GM19467 (cell line): ENCODE measurements at regions not wholly inside any gene's neighbourhood (a gene's known extent, or its start where the extent isn't known, plus 50 kb on each side); places are given as distances from the start of the nearest gene placed in this dataset.

Source experiments
- ATAC-seq: cut with Tn5 transposase; IDR thresholded peaks from one replicate; pipeline ENCODE4 v1.9.1; 2021; ENCODE audit warnings: mild to moderate bottlenecking, moderate library complexity; ENCODE audit not compliant: unreplicated experiment

DNA sequence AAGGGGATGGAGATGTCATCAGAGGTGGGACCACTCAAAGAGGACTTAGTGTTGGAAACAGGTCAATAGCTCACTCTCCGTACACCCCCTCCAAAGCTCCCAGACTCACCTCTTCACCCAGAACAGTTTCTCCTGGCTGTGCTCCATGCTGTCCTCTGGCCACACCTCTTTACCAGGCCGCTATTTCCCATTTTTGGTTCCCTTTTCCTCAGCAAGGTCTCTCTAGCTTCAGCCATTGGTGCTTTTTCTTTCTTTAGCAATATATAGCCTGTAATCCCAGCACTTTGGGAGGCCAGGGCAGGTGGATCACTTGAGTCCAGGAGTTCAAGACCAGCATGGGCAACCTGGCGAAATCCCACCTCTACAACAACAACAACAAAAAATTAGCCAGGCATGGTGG is 123.6 kb upstream of the SMAD3 start:
- ATAC-seq = no peak

GRCh38 chr15:66942649-66943390 is 122.6 kb upstream of the SMAD3 start:
- no peak for ATAC-seq

DNA sequence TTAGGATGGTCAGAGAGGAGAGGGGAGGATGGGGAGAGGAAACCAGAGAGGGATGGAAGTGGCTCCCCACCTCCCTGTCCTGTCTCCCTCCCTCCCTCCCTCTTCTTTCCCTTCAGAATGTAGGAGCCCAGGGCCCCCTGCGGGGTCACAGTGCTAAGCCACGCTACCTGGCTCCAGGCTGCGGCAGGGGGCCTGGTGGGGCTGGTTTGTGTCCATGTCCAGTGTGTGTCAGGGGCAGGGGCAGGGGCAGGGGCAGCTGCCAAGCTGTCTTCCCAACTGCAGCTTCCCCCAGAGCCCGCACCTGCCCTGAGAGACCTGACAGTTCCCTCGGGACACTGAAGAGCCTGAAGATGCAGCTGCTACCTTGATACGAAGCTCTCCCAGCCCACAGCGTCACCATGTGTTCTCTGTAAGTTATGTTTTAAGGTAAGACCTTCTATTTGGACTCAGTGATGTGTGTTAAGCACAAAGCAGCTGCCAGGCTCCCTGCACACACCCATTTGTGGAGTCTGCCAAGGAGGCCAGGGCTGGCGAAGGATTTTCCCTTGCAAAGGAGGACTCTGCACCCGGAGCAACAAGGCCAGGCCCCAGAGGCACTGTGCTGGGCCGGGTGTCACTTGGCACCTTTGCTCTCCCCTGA is 121.8 kb upstream of the SMAD3 start:
- ATAC-seq = no peak

DNA sequence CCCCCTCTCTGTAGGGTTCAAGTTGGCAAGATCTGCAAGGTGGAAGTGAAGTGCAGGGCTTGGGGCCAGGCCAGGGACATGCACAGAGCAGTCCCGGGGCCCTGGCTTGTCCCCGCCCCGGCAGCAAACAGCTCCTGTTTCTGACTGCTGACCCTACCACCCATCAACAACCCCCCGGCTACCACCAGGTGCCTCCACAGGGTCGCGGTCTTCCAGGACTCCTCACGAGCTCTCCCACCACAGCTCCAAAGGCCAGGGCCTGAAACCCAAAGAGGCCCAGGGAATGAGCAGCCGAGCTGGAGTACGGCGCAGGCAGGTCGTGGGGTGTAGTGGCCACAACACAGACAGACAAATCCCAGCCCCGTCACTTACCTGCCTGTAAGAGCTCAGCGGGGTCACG is 121.3 kb upstream of the SMAD3 start:
- ATAC-seq = no peak

DNA sequence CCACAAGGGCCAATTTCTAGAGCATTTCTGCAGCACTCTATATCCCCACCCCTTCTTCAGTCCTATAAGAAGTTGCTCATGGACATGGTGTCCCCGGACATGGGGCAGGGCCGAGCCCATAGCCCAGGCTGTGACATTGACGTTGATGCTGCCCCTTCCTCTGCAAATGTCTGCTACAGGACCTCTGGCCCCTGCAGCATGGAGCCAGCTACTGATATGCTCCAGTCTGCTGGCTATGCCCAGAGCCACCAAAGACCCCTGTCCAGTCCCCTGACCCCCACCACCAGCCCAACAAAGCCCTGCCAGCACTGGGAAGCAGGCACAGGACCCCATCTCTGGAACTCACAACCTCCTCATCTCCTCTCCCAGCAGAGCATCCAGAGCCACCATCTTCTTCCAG is 120.1 kb upstream of the SMAD3 start:
- no peak for ATAC-seq

- ATAC-seq = no peak
Measured at GRCh38 chr15:66945842-66946241, 119.6 kb upstream of the SMAD3 start.

DNA sequence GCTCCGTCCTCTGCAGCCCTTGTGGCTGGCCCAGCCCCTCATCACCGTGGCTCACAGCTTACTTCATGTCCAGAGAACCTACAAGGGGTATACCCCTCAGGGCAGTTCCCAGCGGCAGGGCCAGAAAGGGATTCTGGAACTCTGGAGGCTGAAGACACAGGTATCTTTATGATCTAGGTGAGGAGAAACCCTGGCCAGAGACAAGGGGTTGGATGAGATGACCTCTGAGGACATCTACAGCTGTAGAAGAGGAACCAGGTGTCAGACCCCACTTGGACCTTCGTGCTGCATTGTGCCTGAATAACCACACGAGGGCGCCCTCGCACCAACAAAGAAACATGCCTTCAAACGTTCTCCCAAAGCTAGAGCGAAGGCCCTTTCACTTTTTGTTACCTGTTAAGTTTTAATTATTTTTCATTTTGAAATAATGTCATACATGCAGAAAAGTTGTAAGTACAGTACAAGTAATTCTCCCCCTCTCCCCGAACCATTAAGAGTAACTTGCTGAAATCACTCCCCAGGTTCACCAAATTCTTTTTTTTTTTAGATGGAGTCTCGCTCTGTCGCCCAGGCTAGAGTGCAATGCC is 118.7 kb upstream of the SMAD3 start:
- no peak for ATAC-seq

- no peak for ATAC-seq
Measured at GRCh38 chr15:66947471-66947870, 117.9 kb upstream of the SMAD3 start.

DNA sequence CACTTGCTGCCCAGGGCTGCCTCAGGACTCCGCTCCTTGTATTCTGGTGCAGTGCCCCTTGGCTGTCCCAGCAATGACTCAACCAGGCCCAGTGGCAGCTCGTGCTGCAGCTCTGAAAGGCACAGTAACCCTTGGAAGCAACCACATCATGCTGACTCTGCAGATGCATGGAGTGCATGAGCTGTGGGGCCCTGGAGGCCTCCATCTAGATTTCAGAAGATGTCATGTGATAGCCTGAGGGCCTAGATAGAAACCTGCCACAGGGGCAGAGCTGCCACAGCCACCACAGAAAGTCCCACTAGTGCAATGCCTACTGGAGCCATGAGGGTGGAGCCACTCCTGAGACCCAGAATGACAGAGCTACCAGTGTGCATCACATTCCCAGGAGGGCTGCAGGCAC is 117.1 kb upstream of the SMAD3 start:
- no peak for ATAC-seq

DNA sequence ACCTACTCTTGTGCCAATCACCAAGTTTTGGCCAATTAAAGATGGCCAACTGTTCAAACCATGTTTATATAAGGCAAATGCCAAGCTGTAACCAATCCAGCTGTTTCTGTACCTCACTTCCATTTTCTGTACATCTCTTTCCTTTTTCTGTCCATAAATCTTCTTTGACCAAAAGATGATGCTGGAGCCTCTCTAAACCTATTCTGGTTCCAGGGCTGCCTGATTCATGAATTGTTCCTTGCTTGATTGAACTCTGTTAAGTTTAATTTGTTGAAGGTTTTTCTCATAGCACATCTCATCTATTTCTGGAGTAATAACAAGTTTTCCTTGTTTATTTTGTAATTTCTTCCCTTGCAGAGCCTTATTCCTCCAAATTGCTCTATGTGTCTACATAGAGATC is 115.3 kb upstream of the SMAD3 start:
- no peak for ATAC-seq

GRCh38 chr15:66951531-66952320 is 113.7 kb upstream of the SMAD3 start:
- no peak for ATAC-seq

- ATAC-seq = no peak
Measured at GRCh38 chr15:66952756-66953522, 112.5 kb upstream of the SMAD3 start.

- no peak for ATAC-seq
Measured at GRCh38 chr15:66953523-66954229, 111.7 kb upstream of the SMAD3 start.

GRCh38 chr15:66954601-66955000 is 110.8 kb upstream of the SMAD3 start:
- no peak for ATAC-seq

- ATAC-seq = no peak
Measured at GRCh38 chr15:66955001-66955516, 110.3 kb upstream of the SMAD3 start.

DNA sequence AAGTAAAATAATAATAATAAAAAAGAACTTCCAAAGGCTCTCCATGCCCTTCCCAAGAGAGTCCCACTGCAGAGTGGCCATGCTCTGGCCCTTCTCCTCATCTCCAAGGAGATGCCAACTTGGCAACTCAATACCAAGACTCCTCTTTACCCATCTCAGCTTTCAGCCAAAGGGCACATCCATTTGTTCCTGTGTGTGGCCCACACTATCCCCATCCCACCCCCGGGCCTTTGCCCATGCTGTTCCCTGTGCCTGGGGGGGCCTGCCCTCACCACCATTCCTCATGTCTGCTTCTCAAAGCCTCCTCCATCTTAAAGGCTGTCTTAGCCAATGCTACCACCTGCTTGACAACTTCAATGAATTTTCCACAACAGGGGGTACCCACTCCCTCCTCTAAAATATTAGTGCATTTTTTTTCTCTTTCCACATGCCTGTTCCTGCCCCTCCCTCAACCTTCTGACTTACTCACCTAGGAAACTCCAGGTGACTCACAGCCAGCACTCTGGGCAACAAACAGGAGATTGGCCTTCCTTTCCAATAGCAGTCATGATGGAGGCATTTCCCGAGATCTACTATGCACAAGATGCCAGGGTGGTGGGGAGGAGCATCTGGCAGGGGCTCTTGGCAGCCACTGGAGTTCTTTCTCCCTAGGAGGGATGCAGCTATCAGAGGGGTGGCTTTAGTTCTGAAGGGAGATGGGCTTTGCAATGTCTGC is 109.4 kb upstream of the SMAD3 start:
- no peak for ATAC-seq

- no peak for ATAC-seq
Measured at GRCh38 chr15:66956672-66957430, 108.6 kb upstream of the SMAD3 start.

DNA sequence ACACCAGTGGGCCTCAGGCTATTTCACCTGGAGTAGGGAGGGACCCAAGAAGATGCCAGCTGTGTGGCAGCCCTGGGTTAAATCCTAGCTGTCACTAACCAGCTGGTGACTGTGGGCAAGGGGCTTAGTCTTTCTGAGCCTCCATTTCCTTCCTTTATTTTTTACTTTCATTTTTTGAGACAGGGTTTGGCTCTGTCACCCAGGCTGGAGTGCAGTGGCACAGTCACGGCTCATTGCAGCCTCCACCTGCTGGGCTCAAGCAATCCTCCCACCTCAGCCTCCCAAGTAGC is 108.0 kb upstream of the SMAD3 start:
- no peak for ATAC-seq

GRCh38 chr15:66959066-66959465 is 106.3 kb upstream of the SMAD3 start:
- no peak for ATAC-seq
